ENCODE measurements at regions not wholly inside any gene's neighbourhood (a gene's known extent, or its start where the extent isn't known, plus 50 kb on each side); places are given as distances from the start of the nearest gene placed in this dataset.

DNA sequence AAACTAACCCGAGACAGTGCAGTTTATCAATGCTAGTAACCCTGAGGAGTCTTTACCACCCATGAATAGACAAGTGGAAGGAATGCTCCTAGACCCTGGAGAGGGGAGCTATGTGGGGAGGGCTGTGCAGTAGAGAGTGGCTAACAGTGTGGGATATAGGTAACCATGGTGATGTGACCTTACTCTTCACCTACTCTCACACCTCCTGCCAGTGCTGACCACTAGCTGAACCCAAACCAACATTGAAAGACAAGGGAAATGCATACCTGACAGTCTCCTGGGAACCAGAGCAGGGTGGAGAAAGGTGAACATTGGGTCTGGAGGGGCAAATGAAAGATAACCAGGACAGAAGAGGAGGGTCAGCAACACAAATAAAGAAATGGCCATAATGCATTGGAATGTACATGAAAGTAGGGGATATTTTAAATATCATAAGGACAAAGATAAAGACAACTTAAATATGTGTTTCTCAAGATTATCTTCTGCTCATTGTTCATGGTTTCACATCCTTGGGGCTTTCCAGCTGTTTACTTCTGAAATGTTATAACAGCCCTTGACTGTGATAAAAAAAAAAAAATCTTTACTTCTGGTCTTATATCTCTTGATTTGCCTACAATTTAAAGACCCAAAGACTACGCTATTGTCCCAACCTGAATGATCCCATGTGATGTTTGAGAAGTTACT, 983.3 kb upstream of the TENM4 start:
- Mint-ChIP-seq H3K27ac (no peak overlapping the region), H3K4me1 (ENCODE audit: low read depth) (peaks cover 5% of the 10 kb centered on the region), H3K27me3 (no peaks in the 10 kb centered on the region), H3K4me3 (ENCODE audit: low read depth) (no peak overlapping the region), H3K36me3 (ENCODE audit: insufficient read depth) (no peaks in the 10 kb centered on the region), H3K9me3 (ENCODE audit: low read depth) (no peaks in the 10 kb centered on the region)
- DNase-seq (ENCODE audit: low spot score, unreplicated experiment): no peak
- TF ChIP-seq, protein P1, sequence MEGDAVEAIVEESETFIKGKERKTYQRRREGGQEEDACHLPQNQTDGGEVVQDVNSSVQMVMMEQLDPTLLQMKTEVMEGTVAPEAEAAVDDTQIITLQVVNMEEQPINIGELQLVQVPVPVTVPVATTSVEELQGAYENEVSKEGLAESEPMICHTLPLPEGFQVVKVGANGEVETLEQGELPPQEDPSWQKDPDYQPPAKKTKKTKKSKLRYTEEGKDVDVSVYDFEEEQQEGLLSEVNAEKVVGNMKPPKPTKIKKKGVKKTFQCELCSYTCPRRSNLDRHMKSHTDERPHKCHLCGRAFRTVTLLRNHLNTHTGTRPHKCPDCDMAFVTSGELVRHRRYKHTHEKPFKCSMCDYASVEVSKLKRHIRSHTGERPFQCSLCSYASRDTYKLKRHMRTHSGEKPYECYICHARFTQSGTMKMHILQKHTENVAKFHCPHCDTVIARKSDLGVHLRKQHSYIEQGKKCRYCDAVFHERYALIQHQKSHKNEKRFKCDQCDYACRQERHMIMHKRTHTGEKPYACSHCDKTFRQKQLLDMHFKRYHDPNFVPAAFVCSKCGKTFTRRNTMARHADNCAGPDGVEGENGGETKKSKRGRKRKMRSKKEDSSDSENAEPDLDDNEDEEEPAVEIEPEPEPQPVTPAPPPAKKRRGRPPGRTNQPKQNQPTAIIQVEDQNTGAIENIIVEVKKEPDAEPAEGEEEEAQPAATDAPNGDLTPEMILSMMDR (IDR thresholded peaks at IDR 0.05; ENCODE audit: unreplicated experiment): no peak

DNA sequence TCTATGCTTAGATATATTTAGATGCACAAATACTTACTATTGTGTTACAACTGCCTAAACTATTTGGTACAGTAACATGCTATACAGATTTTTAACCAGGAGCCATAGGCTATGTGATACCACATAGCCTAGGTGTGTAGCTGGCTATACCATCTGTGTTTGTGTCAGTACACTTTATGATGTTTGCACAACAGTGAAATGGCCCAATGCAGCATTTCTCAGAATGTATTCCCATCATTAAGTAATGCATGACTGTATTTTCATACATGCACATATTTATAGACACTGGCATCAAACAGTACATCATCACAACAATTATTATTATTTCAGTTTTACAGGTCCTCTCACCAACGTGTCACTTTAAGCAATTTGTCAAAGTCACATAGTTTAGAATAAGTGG, 979.5 kb upstream of the TENM4 start:
- Mint-ChIP-seq H3K27ac (no peak overlapping the region), H3K36me3 (ENCODE audit: insufficient read depth) (no peaks in the 10 kb centered on the region), H3K4me1 (ENCODE audit: low read depth) (peaks cover 5% of the 10 kb centered on the region), H3K4me3 (ENCODE audit: low read depth) (no peak overlapping the region), H3K27me3 (no peaks in the 10 kb centered on the region), H3K9me3 (ENCODE audit: low read depth) (no peaks in the 10 kb centered on the region)
- TF ChIP-seq, protein P1 (IDR thresholded peaks at IDR 0.05; ENCODE audit: unreplicated experiment): no peak
- DNase-seq (ENCODE audit: low spot score, unreplicated experiment): no peak

DNA sequence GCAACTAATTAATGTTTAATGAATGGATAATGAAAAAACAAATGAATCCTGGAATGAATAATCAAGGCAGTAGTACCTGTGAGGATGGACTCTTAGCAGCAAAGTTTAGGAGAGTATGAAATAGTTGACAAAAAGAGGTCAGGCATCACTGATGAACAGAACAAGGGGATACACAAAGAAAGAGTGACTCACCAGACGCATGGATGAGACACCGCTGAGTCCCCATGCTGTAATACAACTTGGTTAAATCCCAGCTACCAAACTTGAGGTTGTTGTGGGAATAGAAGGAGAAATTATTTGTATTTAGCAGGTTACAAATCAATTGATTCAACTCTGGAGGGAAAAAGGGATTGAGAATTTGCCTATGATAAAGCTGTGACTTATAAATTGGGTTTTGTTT, 976.9 kb upstream of the TENM4 start:
- no peak overlapping the region for H3K4me3 Mint-ChIP-seq (ENCODE audit: low read depth)
- DNase-seq (ENCODE audit: low spot score, unreplicated experiment): no peak
- H3K9me3 Mint-ChIP-seq (ENCODE audit: low read depth): no peaks in the 10 kb centered on the region
- no peaks in the 10 kb centered on the region for H3K27me3 Mint-ChIP-seq
- TF ChIP-seq, protein P1 (IDR thresholded peaks at IDR 0.05; ENCODE audit: unreplicated experiment): no peak
- no peak overlapping the region for H3K27ac Mint-ChIP-seq
- no peaks in the 10 kb centered on the region for H3K4me1 Mint-ChIP-seq (ENCODE audit: low read depth)
- H3K36me3 Mint-ChIP-seq (ENCODE audit: insufficient read depth): no peaks in the 10 kb centered on the region

DNA sequence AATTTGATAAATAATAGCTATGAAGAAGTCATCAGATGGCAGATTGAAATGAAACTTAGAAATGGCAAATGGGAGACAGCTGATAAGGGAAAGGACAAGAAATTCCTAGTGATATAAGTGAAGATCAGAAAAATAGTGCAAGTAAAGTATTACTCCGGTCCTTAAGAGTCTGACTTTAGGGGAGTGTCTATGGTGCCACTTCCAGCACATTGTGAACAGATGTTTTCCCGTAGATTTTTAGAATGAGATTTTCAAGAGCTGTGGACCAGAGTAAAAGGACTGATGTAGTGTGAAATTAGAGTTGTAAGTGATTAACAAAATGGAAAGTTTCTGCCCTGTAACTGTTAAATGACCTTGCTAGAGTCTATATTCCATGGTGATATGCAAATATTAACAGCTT, 974.8 kb upstream of the TENM4 start:
- DNase-seq (ENCODE audit: low spot score, unreplicated experiment): no peak
- H3K27ac Mint-ChIP-seq: no peak overlapping the region
- H3K4me3 Mint-ChIP-seq (ENCODE audit: low read depth): no peak overlapping the region
- no peaks in the 10 kb centered on the region for H3K4me1 Mint-ChIP-seq (ENCODE audit: low read depth)
- H3K36me3 Mint-ChIP-seq (ENCODE audit: insufficient read depth): no peaks in the 10 kb centered on the region
- TF ChIP-seq, protein P1 (IDR thresholded peaks at IDR 0.05; ENCODE audit: unreplicated experiment): no peak
- H3K27me3 Mint-ChIP-seq: no peaks in the 10 kb centered on the region
- peaks cover 8% of the 10 kb centered on the region for H3K9me3 Mint-ChIP-seq (ENCODE audit: low read depth)

DNA sequence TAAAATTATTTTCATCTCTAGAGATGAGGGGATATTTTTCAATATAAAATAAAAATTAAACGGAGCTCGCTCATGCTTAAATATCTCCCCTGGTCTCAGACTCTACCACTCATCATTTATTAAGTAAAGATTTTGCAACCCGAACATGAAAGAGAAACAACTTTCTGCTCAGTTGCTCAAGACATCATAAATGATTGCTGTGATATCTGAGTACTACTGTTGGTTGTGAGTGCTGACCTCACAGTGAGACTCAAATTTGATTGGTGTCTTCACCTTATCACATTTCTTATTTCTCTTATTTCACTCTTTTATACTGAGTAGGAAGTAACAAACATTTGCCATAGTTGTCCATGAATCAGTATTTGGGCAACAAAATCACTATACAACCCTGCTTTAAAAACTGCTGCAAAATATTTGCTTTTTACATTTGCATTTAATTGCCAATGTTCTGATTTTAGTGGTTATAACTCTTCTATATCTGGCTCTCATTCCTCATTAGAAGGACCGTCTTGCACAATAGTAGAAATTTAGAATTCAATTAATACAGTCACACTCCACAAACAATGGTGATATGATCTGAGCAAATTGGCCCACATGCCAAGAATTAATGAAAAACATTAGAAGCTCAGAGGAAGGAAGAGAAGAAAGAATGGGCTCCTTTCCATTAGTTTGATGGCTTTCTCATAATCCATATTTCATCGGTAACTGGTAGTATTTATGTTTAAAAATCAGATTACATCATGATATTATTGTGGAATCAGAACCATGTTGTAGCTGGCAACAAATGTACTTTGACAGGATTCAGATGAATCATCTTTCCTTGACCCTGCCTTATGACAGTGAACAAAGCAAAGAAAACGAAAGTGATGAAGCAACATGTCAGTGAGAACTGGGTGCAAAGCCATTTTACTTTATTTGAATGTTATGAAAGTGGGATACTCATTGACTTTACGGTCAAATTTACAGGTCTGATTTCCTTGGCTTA, 973.6 kb upstream of the TENM4 start:
- TF ChIP-seq, protein P1 (IDR thresholded peaks at IDR 0.05; ENCODE audit: unreplicated experiment): no peak
- no peak for DNase-seq (ENCODE audit: low spot score, unreplicated experiment)
- Mint-ChIP-seq H3K4me3 (ENCODE audit: low read depth) (no peak overlapping the region), H3K4me1 (ENCODE audit: low read depth) (no peaks in the 10 kb centered on the region), H3K9me3 (ENCODE audit: low read depth) (peaks cover 8% of the 10 kb centered on the region), H3K27ac (no peak overlapping the region), H3K27me3 (no peaks in the 10 kb centered on the region), H3K36me3 (ENCODE audit: insufficient read depth) (no peaks in the 10 kb centered on the region)

Data from progenitor cell of endocrine pancreas (in vitro differentiated cells).